ENCODE measurements at regions not wholly inside any gene's neighbourhood (a gene's known extent, or its start where the extent isn't known, plus 50 kb on each side); places are given as distances from the start of the nearest gene placed in this dataset.

- DNase-seq: no peak
Measured at GRCh38 chr5:82376307-82376706, 98.2 kb upstream of the RPS23 start.

DNA sequence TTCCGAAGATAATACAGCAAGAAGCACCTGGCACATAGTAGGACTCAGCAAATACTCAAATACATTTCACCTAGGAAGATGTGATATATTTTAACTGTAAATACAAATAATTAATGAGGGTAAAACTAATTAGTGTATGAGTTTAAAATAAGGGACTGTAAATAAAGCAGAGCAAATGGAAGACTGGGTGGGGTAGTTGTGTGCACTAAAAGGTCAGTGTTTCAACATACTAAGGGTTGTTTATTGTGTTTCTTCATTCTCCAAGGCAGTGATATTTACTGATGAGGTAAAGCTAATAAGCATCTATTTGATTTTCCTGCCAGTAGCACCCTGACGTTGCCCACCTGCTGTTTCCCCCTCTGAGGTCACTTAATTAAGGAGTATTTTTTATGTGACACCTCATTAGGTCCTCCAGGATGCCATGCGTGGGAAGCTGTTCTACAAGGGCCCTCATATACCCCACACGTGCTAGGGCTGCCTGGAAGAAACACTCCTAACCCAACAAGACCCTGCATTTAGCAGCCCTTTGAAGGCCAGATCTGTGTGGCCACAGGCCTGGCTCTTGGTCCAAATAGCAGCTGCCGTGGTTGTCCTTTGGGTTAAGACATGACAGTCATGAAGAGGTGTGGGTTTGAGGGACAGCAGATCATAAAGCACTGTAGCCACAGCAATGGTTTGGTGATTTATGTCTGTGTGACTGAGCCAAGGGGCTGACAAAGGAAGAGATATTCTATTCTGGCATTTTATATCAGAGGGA, 97.5 kb upstream of the RPS23 start:
- DNase-seq: no peak

DNA sequence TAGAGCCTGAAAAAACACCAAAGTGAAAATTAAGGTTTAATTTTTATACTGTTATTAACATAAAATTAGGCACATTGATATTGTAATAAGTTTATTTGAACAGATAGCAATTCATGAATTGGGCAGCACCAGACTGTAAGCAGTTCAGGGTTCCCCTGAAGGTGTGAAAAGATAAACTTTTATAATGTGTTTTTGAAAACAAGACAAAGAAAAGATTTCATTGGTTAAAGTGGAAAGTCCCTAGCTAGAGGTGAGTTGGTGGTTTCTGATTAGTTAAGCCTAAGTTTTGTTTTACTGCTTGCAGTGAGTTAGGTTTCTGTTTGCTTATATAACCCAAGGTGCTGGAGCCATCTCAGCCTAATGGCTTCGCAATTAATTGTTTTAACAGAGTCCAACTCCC, 96.5 kb upstream of the RPS23 start:
- no peak for DNase-seq

DNA sequence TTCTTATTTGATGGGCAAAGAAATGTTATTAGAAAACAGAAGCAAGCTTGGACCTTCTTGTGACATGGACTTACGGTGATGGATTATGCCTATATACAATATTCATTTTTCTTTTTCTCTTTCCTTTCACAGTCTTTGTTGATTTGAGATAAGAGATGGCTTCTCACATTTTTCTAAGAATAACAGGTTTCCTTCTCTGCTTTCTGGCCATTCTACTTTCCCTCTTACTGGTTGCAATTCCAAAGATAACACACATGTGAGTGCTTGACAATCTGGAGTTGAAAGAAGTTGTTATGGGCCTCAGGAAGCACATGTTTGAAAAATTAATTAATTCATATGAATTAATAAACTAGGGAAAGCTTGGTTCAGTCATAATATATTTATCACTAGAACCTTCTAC, 89.8 kb upstream of the RPS23 start:
- no peak for DNase-seq

- no peak for DNase-seq
Measured at GRCh38 chr5:82365744-82366228, 87.6 kb upstream of the RPS23 start.

GRCh38 chr5:82365026-82365425, 86.9 kb upstream of the RPS23 start:
- DNase-seq: no peak

DNA sequence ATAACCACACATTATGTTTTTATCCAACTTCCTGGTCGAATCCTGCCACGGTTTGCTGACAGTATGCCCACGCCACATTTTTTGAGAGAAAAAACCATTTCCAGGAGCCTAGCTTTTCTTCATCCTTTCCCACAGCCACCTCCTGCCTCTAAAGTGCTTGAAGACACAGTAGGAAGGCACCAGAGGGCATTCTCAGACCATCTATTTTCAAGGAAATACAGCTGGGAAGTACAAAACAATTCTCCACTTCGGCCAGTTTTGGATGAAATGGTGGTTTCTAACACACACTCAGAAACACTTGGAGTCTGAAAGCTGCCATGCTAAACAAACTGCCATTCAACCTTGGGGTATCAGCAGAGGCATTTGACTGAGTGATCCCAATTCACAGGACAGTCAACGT, 86.3 kb upstream of the RPS23 start:
- DNase-seq: no peak

DNA sequence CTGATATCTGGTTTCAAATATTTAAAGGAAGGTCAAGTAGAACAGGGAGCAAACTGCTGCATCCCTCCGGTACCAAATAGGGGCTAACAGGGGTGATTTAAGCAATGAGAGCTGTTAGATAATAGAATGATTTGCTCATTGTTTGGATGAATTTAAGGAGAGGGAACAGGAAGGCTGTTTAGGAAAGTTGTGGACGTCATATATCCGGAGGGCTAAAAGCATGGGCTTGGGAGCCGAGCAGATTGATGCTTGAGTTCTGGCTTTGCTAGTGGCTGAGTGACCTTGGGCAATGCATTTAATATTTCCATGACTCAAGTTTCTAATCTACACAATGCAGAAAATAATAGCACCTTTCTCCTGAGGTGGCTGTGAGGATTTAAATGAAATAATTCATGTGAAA, 85.4 kb upstream of the RPS23 start:
- no peak for DNase-seq

DNA sequence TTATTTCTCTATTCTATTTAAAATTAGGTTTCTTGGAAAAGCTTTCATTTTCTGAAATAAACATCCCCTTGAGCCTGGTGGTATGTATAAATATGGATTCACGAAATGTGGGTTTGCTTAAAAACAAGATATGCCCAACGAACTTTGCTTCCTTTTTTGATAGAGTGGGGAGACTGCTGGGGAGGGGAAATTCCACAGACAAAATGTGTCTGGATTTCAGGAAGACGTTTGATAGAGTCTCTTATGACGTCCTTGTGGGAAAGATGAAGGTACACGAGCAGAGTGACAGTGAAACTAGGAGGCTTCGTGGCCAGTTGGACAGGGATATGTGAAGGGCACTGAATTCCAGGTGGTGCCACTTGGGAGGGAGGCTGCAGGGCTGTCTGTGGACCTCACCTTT, 84.5 kb upstream of the RPS23 start:
- DNase-seq: no peak

DNA sequence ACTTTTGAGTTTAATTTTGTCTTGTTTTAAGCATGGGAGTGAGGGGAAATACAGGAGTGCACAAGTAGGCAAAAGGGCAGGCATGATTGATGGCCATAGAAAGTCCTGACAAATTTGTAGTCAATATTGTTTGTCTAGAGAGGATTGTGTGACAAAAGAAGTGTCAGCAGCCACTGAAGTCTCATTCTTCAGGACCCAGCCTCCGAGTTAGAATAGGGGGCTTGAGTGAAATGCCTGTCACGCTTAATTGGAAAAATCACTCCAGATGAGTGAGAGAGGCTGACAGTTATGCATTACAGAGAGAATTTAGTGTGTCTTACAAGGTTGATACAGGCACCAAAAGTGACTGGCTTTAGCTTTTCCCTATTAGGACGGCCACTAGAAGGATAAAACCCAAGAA, 81.9 kb upstream of the RPS23 start:
- DNase-seq: no peak

DNA sequence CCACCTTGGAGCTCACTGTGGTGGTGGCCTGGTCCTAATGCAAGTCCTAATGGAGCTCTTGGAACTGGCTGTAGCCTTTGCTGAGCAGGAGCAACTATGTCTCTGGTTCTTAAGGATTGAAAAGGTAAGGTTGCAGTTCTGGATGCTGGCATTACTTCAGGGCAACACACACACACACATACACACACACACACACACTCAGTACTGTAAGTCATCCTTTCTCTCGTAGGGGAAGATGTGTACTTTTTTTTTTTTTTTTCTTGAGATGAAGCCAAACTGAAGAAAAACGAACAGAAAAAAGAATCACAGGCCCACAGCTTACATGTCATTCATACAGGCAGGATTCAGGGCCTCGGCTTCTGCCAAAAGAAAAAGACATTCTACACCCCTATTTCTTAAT, 81.1 kb upstream of the RPS23 start:
- DNase-seq: no peak

- no peak for DNase-seq
Measured at GRCh38 chr5:82358457-82358856, 80.3 kb upstream of the RPS23 start.

DNA sequence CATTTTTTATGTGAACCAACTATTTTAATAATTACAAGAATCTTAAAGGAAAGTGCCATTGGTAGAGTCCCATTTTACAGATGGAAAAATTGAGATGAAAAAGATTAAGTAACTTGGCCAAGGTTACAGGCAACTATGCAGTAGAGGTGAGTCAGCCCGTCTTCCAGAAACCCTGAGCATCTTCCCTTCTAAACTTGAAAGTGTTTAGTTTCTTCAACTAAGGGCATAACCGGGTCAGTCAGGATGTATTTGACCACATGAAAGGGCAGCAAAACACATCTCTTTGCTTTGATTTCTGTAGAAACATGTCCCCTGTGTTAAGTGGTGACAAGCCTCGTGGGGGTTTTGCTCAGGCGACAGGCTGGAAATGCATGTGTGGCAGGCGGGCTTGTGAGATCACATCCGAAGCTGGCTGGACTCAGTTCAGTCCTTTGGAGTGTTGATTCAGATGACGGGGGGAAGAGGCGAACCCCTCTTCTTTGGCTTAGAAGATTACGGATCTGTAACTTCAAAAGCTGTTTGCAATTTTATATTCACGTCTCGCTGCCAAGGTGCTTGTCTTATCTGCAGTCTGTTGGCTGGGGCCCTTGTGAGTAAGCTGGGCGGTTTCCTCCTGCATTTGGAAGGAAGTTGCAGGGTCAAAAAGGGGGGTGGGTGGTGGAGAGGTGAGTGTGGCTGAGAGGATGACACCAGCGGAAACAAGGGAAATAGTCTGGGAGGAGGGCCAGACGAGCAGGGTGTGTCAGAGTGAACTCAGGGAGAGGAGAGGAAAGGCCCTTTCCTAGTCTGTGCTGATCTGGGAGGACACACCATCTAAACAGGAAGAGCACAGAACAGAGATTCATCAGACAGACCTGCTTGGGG, 78.9 kb upstream of the RPS23 start:
- no peak for DNase-seq

- DNase-seq: no peak
Measured at GRCh38 chr5:82356021-82356420, 77.9 kb upstream of the RPS23 start.

DNA sequence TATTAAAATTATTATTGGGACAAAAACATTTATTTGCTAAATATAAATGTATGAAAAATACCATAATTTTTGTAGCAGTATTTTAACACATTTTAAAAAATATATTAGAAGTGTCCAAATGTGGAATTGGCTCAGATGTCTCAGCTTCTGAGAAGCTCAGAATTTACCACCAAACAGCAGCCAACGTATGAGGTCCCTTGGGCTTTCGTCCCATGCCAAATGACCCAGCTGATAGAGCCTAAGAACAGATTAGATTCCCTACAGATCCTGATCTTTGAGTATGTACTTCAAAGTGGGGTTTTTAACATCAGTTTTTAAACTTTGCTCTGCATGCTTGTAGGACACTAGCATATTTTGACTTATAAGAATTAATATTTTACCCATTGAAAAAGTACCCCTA, 77.3 kb upstream of the RPS23 start:
- no peak for DNase-seq

- DNase-seq: no peak
Measured at GRCh38 chr5:82355053-82355452, 76.9 kb upstream of the RPS23 start.

GRCh38 chr5:82354543-82354942, 76.4 kb upstream of the RPS23 start:
- no peak for DNase-seq

DNA sequence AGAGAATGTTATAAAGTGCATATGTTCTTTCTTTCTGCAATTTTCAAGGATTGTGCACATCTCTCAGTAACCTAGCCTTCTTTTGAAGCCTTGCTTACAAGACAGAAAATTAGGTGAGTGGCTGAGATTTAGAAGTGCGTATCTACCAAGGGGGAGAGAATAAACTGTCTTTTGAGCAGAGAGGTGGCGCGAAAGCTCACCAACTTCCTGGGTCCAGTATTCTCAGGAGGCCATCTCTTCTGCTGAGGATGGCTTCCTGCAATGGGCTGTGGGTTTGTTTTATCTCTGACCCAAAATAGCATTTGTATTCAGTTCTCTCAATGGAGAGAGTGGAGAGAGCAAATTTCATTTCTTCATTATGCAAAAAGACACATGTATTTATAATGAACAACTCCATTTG, 75.4 kb upstream of the RPS23 start:
- DNase-seq: no peak

DNA sequence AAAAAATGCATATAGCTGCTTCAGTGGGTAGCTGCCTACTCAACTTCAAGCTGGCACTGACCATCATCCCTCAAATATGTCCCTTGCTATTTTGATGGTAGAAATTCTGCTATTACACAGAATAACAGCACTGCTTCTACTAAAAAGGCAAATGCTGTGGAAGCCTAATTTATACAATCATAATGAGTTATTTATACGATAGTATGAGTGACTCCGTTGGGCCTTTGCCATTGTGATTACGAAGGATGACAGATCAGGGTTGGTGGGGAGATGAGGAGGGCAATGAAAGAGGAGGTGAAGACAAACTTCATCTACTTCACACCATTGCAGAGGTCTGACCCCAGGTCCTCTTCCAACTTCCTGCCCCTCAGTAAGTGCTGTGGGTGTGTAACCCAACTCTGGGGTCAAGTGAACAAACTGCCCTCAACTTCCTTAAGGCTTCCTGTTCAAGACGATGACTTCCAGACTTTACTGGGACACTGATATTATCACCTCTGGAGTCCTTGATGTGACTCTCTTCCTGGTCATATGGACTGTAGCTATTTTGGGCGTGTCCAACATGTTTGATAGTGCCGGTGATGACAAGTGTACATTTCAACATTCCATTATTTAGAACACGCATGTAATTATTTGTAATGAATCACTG, 74.1 kb upstream of the RPS23 start:
- DNase-seq: no peak

- DNase-seq: no peak
Measured at GRCh38 chr5:82351754-82352145, 73.6 kb upstream of the RPS23 start.

DNA sequence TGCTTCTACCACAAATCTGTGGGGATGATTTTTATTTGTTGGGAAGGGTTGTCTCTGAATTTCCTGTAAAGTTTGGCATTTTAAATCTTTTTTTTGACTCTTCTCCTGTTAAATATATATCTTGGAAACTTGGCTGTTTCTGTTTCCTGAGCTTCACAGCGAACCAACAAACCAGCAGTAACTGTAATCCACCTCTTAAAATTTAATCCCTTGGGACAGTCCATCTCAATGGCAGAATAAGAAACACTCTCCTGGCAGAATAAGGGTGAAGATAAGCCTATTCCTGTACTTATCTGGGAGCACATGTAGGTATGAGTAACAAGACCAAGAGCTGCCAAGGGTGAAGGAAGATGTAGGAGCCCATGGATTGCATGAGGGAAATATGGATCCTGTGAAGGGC, 73.1 kb upstream of the RPS23 start:
- no peak for DNase-seq

GRCh38 chr5:82349652-82350051, 71.5 kb upstream of the RPS23 start:
- DNase-seq: no peak

- no peak for DNase-seq
Measured at GRCh38 chr5:82348784-82349425, 70.8 kb upstream of the RPS23 start.

All from NCI-H2171 (cell line).